Mesendoderm (in vitro differentiated cells): ENCODE measurements at regions not wholly inside any gene's neighbourhood (a gene's known extent, or its start where the extent isn't known, plus 50 kb on each side); places are given as distances from the start of the nearest gene placed in this dataset.

Source experiments
- DNase-seq: peaks from one replicate; pipeline ENCODE4 v3.0.0; 2013
- H2AK5ac ChIP-seq: 2 replicates; pipeline ENCODE4 v1.6.1; 2013; ENCODE audit warnings: low read length, inconsistent platforms
- H2BK120ac ChIP-seq: 2 replicates; pipeline ENCODE4 v1.6.1; 2013; ENCODE audit warnings: low read depth, mild to moderate bottlenecking, low read length, moderate library complexity, mixed read lengths
- H2BK15ac ChIP-seq: replicated peaks from 2 replicates; pipeline ENCODE4 v1.6.1; 2013; ENCODE audit warnings: low read depth, mild to moderate bottlenecking, moderate library complexity
- H2BK5ac ChIP-seq: 2 replicates; pipeline ENCODE4 v1.6.1; 2013; ENCODE audit warnings: low read length, inconsistent platforms
- H3K18ac ChIP-seq: 2 replicates; pipeline ENCODE4 v1.6.1; 2013; ENCODE audit warnings: mild to moderate bottlenecking, low read length, mixed read lengths
- H3K23ac ChIP-seq: one replicate; pipeline ENCODE4 v1.6.1; 2013; ENCODE audit warnings: low read length
- H3K27ac ChIP-seq: 2 replicates; pipeline ENCODE4 v1.5.1; 2013; ENCODE audit warnings: low read depth, mild to moderate bottlenecking, inconsistent platforms, low read length, moderate library complexity
- H3K27me3 ChIP-seq: 2 replicates; pipeline ENCODE4 v1.6.1; 2013; ENCODE audit warnings: low read length, control low read depth, mild to moderate bottlenecking, inconsistent platforms; ENCODE audit not compliant: insufficient read depth, poor library complexity
- H3K36me3 ChIP-seq: 2 replicates; pipeline ENCODE4 v1.6.1; 2013; ENCODE audit warnings: low read length, inconsistent platforms; ENCODE audit not compliant: control insufficient read depth, insufficient read depth
- H3K4ac ChIP-seq: one replicate; pipeline ENCODE4 v1.6.1; 2013; ENCODE audit warnings: low read depth, mild to moderate bottlenecking, low read length, moderate library complexity
- H3K4me1 ChIP-seq: 2 replicates; pipeline ENCODE4 v1.6.1; 2013; ENCODE audit warnings: low read depth, low read length, inconsistent platforms; ENCODE audit not compliant: control insufficient read depth
- H3K4me2 ChIP-seq: 2 replicates; pipeline ENCODE4 v1.6.1; 2013; ENCODE audit warnings: low read length
- H3K4me3 ChIP-seq: 2 replicates; pipeline ENCODE4 v1.5.1; 2013; ENCODE audit warnings: mild to moderate bottlenecking, low read length
- H3K56ac ChIP-seq: one replicate; pipeline ENCODE4 v1.6.1; 2013; ENCODE audit warnings: low read length
- H3K79me1 ChIP-seq: 2 replicates; pipeline ENCODE4 v1.6.1; 2013; ENCODE audit warnings: low read length, inconsistent platforms
- H3K79me2 ChIP-seq: 2 replicates; pipeline ENCODE4 v1.6.1; 2013; ENCODE audit warnings: mild to moderate bottlenecking, low read length; ENCODE audit not compliant: control insufficient read depth, insufficient read depth
- H3K9ac ChIP-seq: 2 replicates; pipeline ENCODE4 v1.6.1; 2013; ENCODE audit warnings: low read length, inconsistent platforms
- H4K5ac ChIP-seq: one replicate; pipeline ENCODE4 v1.6.1; 2013; ENCODE audit warnings: low read length
- H4K8ac ChIP-seq: one replicate; pipeline ENCODE4 v1.6.1; 2013; ENCODE audit warnings: low read depth, mild to moderate bottlenecking, control low read depth, low read length, moderate library complexity
- WGBS: extraction: QIAGEN DNeasy Blood & Tissue Kit; methylation state at CpG from one replicate; pipeline ENCODE4 v1.1.7; 2013; ENCODE audit warnings: low lambda C conversion rate, missing lambda C conversion rate; ENCODE audit not compliant: insufficient coverage; ENCODE audit errors: extremely low coverage; 5-methylcytosine and 5-hydroxymethylcytosine counted together

DNA sequence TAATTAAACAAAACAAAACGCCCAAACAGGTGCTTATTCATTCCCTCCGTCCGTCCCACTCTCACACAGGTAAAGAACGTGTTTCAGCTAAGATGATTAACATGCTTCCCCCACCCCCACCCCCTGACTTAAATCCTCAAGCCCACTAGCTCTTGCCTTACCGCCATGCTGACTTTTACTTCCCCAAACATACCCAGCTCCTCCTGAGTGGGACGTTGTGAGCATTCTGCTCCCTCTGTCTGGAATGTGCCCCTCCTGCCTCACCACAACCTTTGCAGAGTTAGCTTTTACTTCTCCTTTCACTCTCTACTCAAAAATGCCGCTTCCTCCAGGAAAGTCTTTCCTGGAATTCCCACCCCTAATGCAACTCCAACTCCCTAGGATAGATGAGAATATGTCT, 774.0 kb upstream of the RBFOX1 start:
- Histone ChIP-seq H3K4me1 (peaks cover 3% of the 10 kb centered on the region), H3K36me3 (no peaks in the 10 kb centered on the region), H3K27ac (no peak overlapping the region), H3K4me3 (no peak overlapping the region), H3K18ac (no peak overlapping the region), H3K56ac (no peak overlapping the region), H2BK15ac (no peak overlapping the region), H2BK120ac (no peak overlapping the region), H3K4ac (no peak overlapping the region), H4K5ac (no peak overlapping the region), H2AK5ac (no peak overlapping the region), H3K4me2 (no peak overlapping the region), H3K79me1 (no peaks in the 10 kb centered on the region), H4K8ac (no peak overlapping the region), H3K23ac (no peak overlapping the region), H3K27me3 (no peaks in the 10 kb centered on the region), H2BK5ac (no peak overlapping the region), H3K79me2 (no peaks in the 10 kb centered on the region), H3K9ac (no peak overlapping the region)
- peak; percentile 68 for DNase-seq
- WGBS: no CpG with 5 or more reads among the region's 7 CpGs

DNA sequence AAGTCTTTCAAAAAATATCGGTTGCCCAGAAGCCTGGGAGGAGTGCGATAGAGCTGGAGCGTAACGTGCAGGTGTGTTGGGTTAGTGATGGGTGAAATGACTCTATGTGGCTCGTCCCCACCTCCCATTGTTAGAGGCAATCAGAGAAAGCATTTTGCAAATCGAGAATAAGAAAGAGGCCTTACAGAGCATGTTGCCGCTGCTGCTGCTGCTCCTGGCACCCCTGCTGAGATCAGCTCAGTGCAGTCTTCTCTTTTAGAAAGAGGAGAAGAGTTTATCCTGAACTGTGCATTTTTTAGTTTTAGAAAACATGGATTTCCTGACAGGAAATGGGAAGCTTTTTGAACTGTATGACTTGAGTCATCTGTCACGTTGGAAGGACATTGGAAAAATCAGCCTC, 774.5 kb upstream of the RBFOX1 start:
- Histone ChIP-seq H3K79me2 (no peaks in the 10 kb centered on the region), H4K5ac (no peak overlapping the region), H3K4me1 (peaks cover 3% of the 10 kb centered on the region), H3K18ac (no peak overlapping the region), H2BK15ac (no peak overlapping the region), H3K36me3 (no peaks in the 10 kb centered on the region), H4K8ac (no peak overlapping the region), H3K27me3 (no peaks in the 10 kb centered on the region), H3K27ac (no peak overlapping the region), H3K4ac (no peak overlapping the region), H3K56ac (no peak overlapping the region), H2BK120ac (no peak overlapping the region), H2AK5ac (no peak overlapping the region), H3K4me2 (no peak overlapping the region), H3K79me1 (no peaks in the 10 kb centered on the region), H3K9ac (no peak overlapping the region), H3K23ac (no peak overlapping the region), H2BK5ac (no peak overlapping the region), H3K4me3 (no peak overlapping the region)
- WGBS: no CpG with 5 or more reads among the region's 8 CpGs
- peak; percentile 79 for DNase-seq

DNA sequence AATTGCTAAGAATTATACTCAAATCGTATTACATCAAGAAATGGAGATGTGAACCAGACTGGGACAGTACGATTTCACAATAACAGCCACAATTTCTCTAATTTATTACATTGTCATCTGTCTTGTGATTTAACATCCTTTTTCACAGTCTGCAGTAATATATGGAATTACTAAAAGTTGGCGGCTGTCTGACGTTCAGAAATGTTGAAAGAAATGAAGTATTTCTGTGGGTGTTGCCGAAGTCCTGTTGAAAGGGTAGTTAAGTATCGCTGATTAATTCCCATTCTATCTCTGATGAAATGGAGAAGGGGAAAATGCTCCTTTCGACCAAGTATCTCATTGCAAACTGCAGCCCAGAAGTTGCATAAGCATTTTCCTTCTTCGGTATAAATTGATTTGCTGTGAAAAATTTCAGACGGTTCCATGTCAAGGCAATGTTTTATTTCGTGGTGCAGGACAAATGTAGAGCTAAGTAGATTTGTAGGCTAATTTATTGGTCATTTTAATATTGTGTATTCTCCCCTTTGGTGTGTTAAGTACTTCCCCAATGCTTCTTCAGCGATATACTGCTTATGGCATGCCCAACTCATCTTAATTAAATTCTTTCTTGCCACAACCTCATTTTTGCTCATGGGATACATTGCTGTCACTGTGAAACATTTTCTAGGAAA, 775.2 kb upstream of the RBFOX1 start:
- H3K4ac ChIP-seq: no peak overlapping the region
- H3K4me3 ChIP-seq: no peak overlapping the region
- H2BK5ac ChIP-seq: no peak overlapping the region
- no peak overlapping the region for H2BK120ac ChIP-seq
- H3K79me2 ChIP-seq: no peaks in the 10 kb centered on the region
- no peak overlapping the region for H2BK15ac ChIP-seq
- H3K23ac ChIP-seq: no peak overlapping the region
- no peak overlapping the region for H3K27ac ChIP-seq
- DNase-seq: no peak
- H4K5ac ChIP-seq: no peak overlapping the region
- no peak overlapping the region for H3K4me2 ChIP-seq
- peaks cover 3% of the 10 kb centered on the region for H3K4me1 ChIP-seq
- H3K18ac ChIP-seq: no peak overlapping the region
- no CpG with 5 or more reads among the region's 11 CpGs for WGBS
- no peaks in the 10 kb centered on the region for H3K27me3 ChIP-seq
- no peaks in the 10 kb centered on the region for H3K79me1 ChIP-seq
- no peaks in the 10 kb centered on the region for H3K36me3 ChIP-seq
- no peak overlapping the region for H3K56ac ChIP-seq
- H2AK5ac ChIP-seq: no peak overlapping the region
- H4K8ac ChIP-seq: no peak overlapping the region
- H3K9ac ChIP-seq: no peak overlapping the region

DNA sequence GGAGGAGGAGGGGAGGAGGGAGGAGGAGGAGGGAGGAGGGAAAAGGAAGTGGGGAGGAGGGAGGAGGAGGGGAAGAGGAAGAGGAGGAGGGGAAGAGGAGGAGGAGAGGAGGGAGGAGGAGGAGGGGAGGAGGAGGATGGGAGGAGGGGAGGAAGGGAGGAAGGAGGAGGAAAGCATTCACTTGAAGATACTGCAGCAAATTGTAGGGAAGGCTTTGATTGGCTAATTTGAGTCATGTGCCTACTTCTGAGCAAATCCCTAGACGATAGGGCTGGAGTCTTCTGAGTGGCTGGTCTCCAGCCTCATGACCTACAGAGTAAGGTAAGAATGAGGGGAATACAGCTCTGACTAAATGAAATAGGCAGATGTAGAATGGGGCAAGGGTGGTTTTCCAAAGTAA, 783.2 kb upstream of the RBFOX1 start:
- Histone ChIP-seq H2BK120ac (no peak overlapping the region), H3K9ac (no peak overlapping the region), H4K5ac (no peak overlapping the region), H3K4me2 (no peak overlapping the region), H3K4ac (no peak overlapping the region), H3K79me2 (no peaks in the 10 kb centered on the region), H2BK15ac (no peak overlapping the region), H2AK5ac (no peak overlapping the region), H3K27me3 (no peaks in the 10 kb centered on the region), H4K8ac (no peak overlapping the region), H3K4me1 (no peaks in the 10 kb centered on the region), H3K18ac (no peak overlapping the region), H2BK5ac (no peak overlapping the region), H3K79me1 (no peaks in the 10 kb centered on the region), H3K4me3 (no peak overlapping the region), H3K27ac (no peak overlapping the region), H3K23ac (no peak overlapping the region), H3K56ac (no peak overlapping the region), H3K36me3 (no peaks in the 10 kb centered on the region)
- WGBS: no CpG with 5 or more reads among the region's 1 CpG
- DNase-seq: no peak

DNA sequence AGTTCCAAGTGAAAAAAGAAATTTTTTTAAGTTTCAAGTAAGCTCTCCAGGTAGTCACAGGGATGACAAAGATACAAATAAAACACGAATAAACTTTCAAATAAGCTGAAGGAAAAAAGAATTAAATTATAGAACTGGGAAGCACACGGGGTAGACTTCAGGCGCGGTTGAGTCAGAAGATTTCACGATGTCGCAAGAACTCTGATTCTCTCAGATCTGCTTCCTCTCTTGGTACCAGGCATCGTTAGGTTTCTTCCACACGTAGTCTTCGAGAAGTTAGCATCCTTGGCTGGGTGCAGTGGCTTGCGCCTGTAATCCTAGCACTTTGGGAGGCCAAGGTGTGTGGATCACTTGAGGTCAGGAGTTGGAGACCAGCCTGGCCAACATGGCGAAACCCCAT, 784.1 kb upstream of the RBFOX1 start:
- DNase-seq: no peak
- H3K27ac ChIP-seq: no peak overlapping the region
- no peak overlapping the region for H3K56ac ChIP-seq
- H3K18ac ChIP-seq: no peak overlapping the region
- no peaks in the 10 kb centered on the region for H3K27me3 ChIP-seq
- no peak overlapping the region for H3K4me3 ChIP-seq
- H2BK5ac ChIP-seq: no peak overlapping the region
- no peaks in the 10 kb centered on the region for H3K4me1 ChIP-seq
- no peak overlapping the region for H2BK120ac ChIP-seq
- no peak overlapping the region for H4K5ac ChIP-seq
- no CpG with 5 or more reads among the region's 11 CpGs for WGBS
- no peak overlapping the region for H3K9ac ChIP-seq
- H3K36me3 ChIP-seq: no peaks in the 10 kb centered on the region
- H3K4ac ChIP-seq: no peak overlapping the region
- H3K4me2 ChIP-seq: no peak overlapping the region
- no peak overlapping the region for H4K8ac ChIP-seq
- H3K79me2 ChIP-seq: no peaks in the 10 kb centered on the region
- no peak overlapping the region for H3K23ac ChIP-seq
- no peak overlapping the region for H2BK15ac ChIP-seq
- no peak overlapping the region for H2AK5ac ChIP-seq
- no peaks in the 10 kb centered on the region for H3K79me1 ChIP-seq

DNA sequence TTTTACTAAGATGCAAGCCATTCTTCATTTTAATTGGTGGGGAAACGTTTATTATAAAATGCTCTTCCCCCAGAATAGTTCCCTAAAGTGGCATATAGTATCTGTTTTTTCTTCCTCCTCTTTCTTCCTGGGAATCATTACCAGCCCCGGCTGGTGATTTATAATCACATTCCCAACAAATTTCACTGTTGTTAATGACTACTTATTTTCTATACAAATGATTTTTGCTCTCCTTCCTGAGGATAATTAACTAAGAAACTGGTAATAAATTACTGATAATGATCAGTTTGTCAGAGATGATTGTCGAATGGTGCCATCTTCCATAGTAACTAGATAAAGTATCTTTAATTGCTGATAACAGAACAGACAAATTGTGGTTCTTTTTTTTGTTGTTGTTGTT, 785.5 kb upstream of the RBFOX1 start:
- Histone ChIP-seq H2BK15ac (no peak overlapping the region), H2AK5ac (no peak overlapping the region), H3K79me1 (no peaks in the 10 kb centered on the region), H3K36me3 (no peaks in the 10 kb centered on the region), H3K4me1 (no peaks in the 10 kb centered on the region), H3K4me3 (no peak overlapping the region), H3K23ac (no peak overlapping the region), H4K8ac (no peak overlapping the region), H4K5ac (no peak overlapping the region), H3K18ac (no peak overlapping the region), H3K27me3 (no peaks in the 10 kb centered on the region), H3K79me2 (no peaks in the 10 kb centered on the region), H3K56ac (no peak overlapping the region), H3K4me2 (no peak overlapping the region), H2BK5ac (no peak overlapping the region), H3K9ac (no peak overlapping the region), H2BK120ac (no peak overlapping the region), H3K27ac (no peak overlapping the region), H3K4ac (no peak overlapping the region)
- DNase-seq: no peak
- no CpG with 5 or more reads among the region's 3 CpGs for WGBS
